ENCODE measurements at regions not wholly inside any gene's neighbourhood (a gene's known extent, or its start where the extent isn't known, plus 50 kb on each side); places are given as distances from the start of the nearest gene placed in this dataset.
"Not testable (repeated sequence)": the region's sequence is repeated elsewhere in the genome, so short reads cannot be mapped to it uniquely, and the experiment has no call there.

DNA sequence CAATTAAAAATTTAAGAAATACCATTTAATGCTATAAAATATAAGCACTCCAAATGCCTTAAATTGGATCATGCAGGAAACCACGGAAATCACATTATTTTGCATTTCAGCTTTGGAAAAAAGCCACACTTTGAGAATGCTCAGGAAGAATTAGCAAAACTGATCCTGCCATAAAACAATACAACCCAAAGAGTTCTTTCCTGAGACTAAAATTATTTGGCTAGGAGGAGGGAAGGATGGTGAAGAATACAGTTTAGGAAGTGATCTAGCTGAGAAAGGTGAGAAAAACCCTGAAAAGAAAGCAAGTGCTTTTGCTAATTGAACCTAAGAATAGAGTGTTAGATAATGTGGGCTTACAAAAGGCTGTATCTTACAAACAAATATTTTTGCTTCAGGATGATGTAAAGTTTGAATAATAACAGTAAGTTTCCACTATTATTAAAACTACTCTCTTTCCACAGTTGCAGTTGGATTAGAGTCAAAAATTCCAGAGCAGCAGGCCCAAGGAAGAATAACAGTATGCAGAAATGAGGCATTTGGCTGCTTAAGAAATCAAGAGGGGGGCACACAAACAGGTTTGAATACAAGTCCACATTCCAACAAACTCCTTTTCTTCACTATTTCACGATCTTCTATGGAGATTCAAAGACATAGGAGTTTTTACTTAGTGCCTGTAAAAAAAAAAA lies 565.4 kb downstream of the RFPL4B start:
- in situ Hi-C loops (cut with HindIII; ENCODE audit: low pct_unique_long_range_greater_than_20kb, low sequenced_read_pairs): no loop called here
- BruUV-seq (replicated peaks): no TSS peak
- CTCF ChIA-PET: no interaction called here

DNA sequence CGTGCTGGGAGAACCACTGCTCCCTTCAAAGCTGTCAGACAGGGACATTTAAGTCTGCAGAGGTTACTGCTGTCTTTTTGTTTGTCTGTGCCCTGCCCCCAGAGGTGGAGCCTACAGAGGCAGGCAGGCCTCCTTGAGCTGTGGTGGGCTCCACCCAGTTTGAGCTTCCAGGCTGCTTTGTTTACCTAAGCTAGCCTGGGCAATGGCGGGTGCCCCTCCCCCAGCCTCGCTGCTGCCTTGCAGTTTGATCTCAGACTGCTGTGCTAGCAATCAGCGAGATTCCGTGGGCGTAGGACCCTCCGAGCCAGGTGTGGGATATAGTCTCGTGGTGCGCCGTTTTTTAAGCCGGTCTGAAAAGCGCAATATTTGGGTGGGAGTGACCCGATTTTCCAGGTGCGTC lies 572.6 kb downstream of the RFPL4B start:
- intact Hi-C loops (cut with micrococcal nuclease; ENCODE audit: unreplicated experiment); H3K36me3 ChIP-seq (ENCODE audit: control insufficient read depth, insufficient read depth, low read length); ATAC-seq; POLR2A ChIA-PET; CTCF ChIA-PET; H3K27me3 ChIP-seq (ENCODE audit: control insufficient read depth, insufficient read depth, low read length); H3K4me1 ChIP-seq (ENCODE audit: control insufficient read depth, insufficient read depth, low read length); in situ Hi-C loops (cut with HindIII; ENCODE audit: low pct_unique_long_range_greater_than_20kb, low sequenced_read_pairs); BruUV-seq (replicated peaks); DNase-seq (ENCODE audit: low read depth, low spot score); H3K4me3 ChIP-seq (ENCODE audit: low read depth in 2 of 2, low read length in 2 of 2); H3K27ac ChIP-seq (ENCODE audit: low read length): not testable (repeated sequence)
- H3K9me3 ChIP-seq (ENCODE audit: control insufficient read depth, insufficient read depth, low read depth, low read length): peaks cover 22% of the 10 kb centered on the region

More for the DNA sequence above, 565.4 kb downstream of the RFPL4B start:
- Histone ChIP-seq H3K9me3 (ENCODE audit: control insufficient read depth, insufficient read depth, low read depth, low read length) (no peaks in the 10 kb centered on the region), H3K27ac (ENCODE audit: low read length) (no peak overlapping the region), H3K4me1 (ENCODE audit: control insufficient read depth, insufficient read depth, low read length) (no peaks in the 10 kb centered on the region; the same call in 1 of the 2 replicates), H3K4me3 (ENCODE audit: low read depth in 2 of 2, low read length in 2 of 2) (no peak overlapping the region), H3K36me3 (ENCODE audit: control insufficient read depth, insufficient read depth, low read length) (no peaks in the 10 kb centered on the region), H3K27me3 (ENCODE audit: control insufficient read depth, insufficient read depth, low read length) (no peaks in the 10 kb centered on the region)
- POLR2A ChIA-PET: no interaction called here
- no peak for ATAC-seq
- intact Hi-C loops (cut with micrococcal nuclease; ENCODE audit: unreplicated experiment): no loop called here
- no peak for DNase-seq (ENCODE audit: low read depth, low spot score)
- TF ChIP-seq SIN3A (IDR thresholded peaks at IDR 0.05; ENCODE audit: borderline replicate concordance, insufficient read depth, low read depth, low read length): no peak
- TF ChIP-seq, protein P1, sequence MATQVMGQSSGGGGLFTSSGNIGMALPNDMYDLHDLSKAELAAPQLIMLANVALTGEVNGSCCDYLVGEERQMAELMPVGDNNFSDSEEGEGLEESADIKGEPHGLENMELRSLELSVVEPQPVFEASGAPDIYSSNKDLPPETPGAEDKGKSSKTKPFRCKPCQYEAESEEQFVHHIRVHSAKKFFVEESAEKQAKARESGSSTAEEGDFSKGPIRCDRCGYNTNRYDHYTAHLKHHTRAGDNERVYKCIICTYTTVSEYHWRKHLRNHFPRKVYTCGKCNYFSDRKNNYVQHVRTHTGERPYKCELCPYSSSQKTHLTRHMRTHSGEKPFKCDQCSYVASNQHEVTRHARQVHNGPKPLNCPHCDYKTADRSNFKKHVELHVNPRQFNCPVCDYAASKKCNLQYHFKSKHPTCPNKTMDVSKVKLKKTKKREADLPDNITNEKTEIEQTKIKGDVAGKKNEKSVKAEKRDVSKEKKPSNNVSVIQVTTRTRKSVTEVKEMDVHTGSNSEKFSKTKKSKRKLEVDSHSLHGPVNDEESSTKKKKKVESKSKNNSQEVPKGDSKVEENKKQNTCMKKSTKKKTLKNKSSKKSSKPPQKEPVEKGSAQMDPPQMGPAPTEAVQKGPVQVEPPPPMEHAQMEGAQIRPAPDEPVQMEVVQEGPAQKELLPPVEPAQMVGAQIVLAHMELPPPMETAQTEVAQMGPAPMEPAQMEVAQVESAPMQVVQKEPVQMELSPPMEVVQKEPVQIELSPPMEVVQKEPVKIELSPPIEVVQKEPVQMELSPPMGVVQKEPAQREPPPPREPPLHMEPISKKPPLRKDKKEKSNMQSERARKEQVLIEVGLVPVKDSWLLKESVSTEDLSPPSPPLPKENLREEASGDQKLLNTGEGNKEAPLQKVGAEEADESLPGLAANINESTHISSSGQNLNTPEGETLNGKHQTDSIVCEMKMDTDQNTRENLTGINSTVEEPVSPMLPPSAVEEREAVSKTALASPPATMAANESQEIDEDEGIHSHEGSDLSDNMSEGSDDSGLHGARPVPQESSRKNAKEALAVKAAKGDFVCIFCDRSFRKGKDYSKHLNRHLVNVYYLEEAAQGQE (IDR thresholded peaks at IDR 0.05; ENCODE audit: insufficient read depth in 1 of 2, low read depth in 2 of 2, low read length in 1 of 2): no peak
- TF ChIP-seq, protein P2, sequence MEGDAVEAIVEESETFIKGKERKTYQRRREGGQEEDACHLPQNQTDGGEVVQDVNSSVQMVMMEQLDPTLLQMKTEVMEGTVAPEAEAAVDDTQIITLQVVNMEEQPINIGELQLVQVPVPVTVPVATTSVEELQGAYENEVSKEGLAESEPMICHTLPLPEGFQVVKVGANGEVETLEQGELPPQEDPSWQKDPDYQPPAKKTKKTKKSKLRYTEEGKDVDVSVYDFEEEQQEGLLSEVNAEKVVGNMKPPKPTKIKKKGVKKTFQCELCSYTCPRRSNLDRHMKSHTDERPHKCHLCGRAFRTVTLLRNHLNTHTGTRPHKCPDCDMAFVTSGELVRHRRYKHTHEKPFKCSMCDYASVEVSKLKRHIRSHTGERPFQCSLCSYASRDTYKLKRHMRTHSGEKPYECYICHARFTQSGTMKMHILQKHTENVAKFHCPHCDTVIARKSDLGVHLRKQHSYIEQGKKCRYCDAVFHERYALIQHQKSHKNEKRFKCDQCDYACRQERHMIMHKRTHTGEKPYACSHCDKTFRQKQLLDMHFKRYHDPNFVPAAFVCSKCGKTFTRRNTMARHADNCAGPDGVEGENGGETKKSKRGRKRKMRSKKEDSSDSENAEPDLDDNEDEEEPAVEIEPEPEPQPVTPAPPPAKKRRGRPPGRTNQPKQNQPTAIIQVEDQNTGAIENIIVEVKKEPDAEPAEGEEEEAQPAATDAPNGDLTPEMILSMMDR (IDR thresholded peaks at IDR 0.05): no peak
- no peak for TF ChIP-seq POLR2AphosphoS5 (IDR thresholded peaks at IDR 0.05; ENCODE audit: low read depth, low read length)
- TF ChIP-seq TCF7L2 (IDR thresholded peaks at IDR 0.05; ENCODE audit: low read depth, low read length): no peak

DNA sequence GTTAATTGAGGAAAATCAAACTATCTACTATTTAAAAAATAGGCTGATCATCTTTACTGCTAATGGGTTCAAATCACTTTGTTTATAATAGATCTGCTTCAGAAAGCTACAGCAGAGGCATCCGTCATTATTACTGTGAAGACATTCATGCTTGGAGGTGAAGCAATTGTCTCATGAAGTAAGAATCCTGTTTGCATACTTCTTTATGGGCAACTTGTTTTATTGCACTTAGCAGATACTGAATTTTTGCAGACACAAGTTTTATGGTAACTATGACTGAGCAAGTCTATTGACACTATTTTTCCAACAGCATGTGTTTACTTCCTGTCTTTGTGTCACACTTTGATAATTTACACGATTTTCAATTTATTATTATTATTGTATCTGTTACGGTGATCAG lies 573.9 kb downstream of the RFPL4B start:
- POLR2A ChIA-PET: no interaction called here
- intact Hi-C loops (cut with micrococcal nuclease; ENCODE audit: unreplicated experiment): no loop called here
- no peak overlapping the region for H3K27ac ChIP-seq (ENCODE audit: low read length)
- TF ChIP-seq TCF7L2 (IDR thresholded peaks at IDR 0.05; ENCODE audit: low read depth, low read length): no peak
- TF ChIP-seq, protein P1 (IDR thresholded peaks at IDR 0.05; ENCODE audit: insufficient read depth in 1 of 2, low read depth in 2 of 2, low read length in 1 of 2): no peak
- TF ChIP-seq, protein P2 (IDR thresholded peaks at IDR 0.05): no peak
- TF ChIP-seq SIN3A (IDR thresholded peaks at IDR 0.05; ENCODE audit: borderline replicate concordance, insufficient read depth, low read depth, low read length): no peak
- TF ChIP-seq POLR2AphosphoS5 (IDR thresholded peaks at IDR 0.05; ENCODE audit: low read depth, low read length): no peak
- ATAC-seq (no peak), DNase-seq (ENCODE audit: low read depth, low spot score) (no peak)
- peaks cover 22% of the 10 kb centered on the region for H3K9me3 ChIP-seq (ENCODE audit: control insufficient read depth, insufficient read depth, low read depth, low read length)
- no TSS peak for BruUV-seq (replicated peaks)
- CTCF ChIA-PET: no interaction called here
- no peaks in the 10 kb centered on the region for H3K27me3 ChIP-seq (ENCODE audit: control insufficient read depth, insufficient read depth, low read length)
- in situ Hi-C loops (cut with HindIII; ENCODE audit: low pct_unique_long_range_greater_than_20kb, low sequenced_read_pairs): no loop called here
- no peaks in the 10 kb centered on the region for H3K4me1 ChIP-seq (ENCODE audit: control insufficient read depth, insufficient read depth, low read length)
- no peaks in the 10 kb centered on the region for H3K36me3 ChIP-seq (ENCODE audit: control insufficient read depth, insufficient read depth, low read length)
- no peak overlapping the region for H3K4me3 ChIP-seq (ENCODE audit: low read depth in 2 of 2, low read length in 2 of 2)
